PFSK-1 (cell line): ENCODE measurements at regions not wholly inside any gene's neighbourhood (a gene's known extent, or its start where the extent isn't known, plus 50 kb on each side); places are given as distances from the start of the nearest gene placed in this dataset.

Source experiments
- FOXP2 ChIP-seq: optimal IDR thresholded peaks from 2 replicates; pipeline ENCODE3; 2011; ENCODE audit warnings: borderline replicate concordance, control low read depth, inconsistent platforms; ENCODE audit not compliant: insufficient read depth; ENCODE audit errors: extremely low read length, extremely low read depth
- POLR2AphosphoS5 ChIP-seq: IDR thresholded peaks from 2 replicates; pipeline ENCODE4 v1.6.1; 2012; ENCODE audit warnings: low read depth, mild to moderate bottlenecking, control low read depth, low read length, moderate library complexity
- SIN3A ChIP-seq: IDR thresholded peaks from 2 replicates; pipeline ENCODE4 v1.6.1; 2012; ENCODE audit warnings: mild to moderate bottlenecking, low read length, moderate library complexity, borderline replicate concordance; ENCODE audit not compliant: insufficient read depth
- TAF1 ChIP-seq: IDR thresholded peaks from 2 replicates; pipeline ENCODE4 v1.6.1; 2012; ENCODE audit warnings: low read length, control low read depth, borderline replicate concordance; ENCODE audit not compliant: insufficient read depth
- TF ChIP-seq, protein P1 (sequence below), 2 experiments: IDR thresholded peaks; 2 replicates each; pipeline versions ENCODE4 v1.6.1 to v1.8.0; 2011 to 2012; ENCODE audit warnings: low read depth in 2 of 2, low read length in 2 of 2, control low read depth in 1 of 2, inconsistent platforms in 1 of 2, mild to moderate bottlenecking in 1 of 2, moderate library complexity in 1 of 2; ENCODE audit not compliant: insufficient read depth in 1 of 2

GRCh38 chr6:103142902-103143301 lies 1716.8 kb downstream of the HACE1 start:
- TF ChIP-seq SIN3A = no peak

DNA sequence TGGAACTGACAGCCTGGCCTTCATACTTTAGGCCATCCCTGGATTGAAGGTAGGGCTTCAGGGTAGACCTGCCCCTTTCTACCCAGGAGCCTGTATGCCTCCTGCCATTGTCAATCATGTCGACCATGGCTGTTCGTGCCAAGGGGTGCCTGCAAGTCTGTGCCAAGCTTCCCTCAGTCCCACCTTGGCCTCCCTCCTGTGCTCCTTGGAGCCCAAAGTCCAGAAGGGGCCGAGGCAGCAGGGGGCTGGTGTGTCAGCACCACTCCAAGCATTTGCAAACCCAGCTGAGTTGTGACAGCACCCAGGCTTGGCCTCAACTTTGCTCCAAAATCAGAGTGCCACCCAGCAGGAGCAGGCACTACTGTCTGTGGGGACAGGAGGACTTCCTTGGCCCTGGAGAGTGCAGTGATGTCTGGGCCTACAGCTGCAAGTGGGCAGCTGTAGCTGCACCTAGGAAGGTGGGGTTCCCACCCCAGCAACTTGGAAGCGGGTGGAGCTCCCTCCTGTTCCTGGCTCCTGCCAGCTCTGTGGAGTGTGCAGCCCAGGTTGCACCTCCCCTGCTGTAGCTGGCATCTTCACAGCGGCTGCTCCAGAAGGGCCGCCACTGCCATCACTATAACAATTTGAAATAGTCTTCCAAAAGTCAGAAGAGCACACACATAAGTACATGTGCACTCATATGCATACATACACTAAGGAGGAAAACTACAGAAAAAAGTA lies 1719.3 kb downstream of the HACE1 start:
- TF ChIP-seq POLR2AphosphoS5 = no peak
- TF ChIP-seq, protein P1, sequence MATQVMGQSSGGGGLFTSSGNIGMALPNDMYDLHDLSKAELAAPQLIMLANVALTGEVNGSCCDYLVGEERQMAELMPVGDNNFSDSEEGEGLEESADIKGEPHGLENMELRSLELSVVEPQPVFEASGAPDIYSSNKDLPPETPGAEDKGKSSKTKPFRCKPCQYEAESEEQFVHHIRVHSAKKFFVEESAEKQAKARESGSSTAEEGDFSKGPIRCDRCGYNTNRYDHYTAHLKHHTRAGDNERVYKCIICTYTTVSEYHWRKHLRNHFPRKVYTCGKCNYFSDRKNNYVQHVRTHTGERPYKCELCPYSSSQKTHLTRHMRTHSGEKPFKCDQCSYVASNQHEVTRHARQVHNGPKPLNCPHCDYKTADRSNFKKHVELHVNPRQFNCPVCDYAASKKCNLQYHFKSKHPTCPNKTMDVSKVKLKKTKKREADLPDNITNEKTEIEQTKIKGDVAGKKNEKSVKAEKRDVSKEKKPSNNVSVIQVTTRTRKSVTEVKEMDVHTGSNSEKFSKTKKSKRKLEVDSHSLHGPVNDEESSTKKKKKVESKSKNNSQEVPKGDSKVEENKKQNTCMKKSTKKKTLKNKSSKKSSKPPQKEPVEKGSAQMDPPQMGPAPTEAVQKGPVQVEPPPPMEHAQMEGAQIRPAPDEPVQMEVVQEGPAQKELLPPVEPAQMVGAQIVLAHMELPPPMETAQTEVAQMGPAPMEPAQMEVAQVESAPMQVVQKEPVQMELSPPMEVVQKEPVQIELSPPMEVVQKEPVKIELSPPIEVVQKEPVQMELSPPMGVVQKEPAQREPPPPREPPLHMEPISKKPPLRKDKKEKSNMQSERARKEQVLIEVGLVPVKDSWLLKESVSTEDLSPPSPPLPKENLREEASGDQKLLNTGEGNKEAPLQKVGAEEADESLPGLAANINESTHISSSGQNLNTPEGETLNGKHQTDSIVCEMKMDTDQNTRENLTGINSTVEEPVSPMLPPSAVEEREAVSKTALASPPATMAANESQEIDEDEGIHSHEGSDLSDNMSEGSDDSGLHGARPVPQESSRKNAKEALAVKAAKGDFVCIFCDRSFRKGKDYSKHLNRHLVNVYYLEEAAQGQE (IDR thresholded peaks at IDR 0.05; ENCODE audit: insufficient read depth in 1 of 2, low read depth in 2 of 2, low read length in 2 of 2) = no peak
- TF ChIP-seq TAF1 = no peak
- no peak for TF ChIP-seq SIN3A

DNA sequence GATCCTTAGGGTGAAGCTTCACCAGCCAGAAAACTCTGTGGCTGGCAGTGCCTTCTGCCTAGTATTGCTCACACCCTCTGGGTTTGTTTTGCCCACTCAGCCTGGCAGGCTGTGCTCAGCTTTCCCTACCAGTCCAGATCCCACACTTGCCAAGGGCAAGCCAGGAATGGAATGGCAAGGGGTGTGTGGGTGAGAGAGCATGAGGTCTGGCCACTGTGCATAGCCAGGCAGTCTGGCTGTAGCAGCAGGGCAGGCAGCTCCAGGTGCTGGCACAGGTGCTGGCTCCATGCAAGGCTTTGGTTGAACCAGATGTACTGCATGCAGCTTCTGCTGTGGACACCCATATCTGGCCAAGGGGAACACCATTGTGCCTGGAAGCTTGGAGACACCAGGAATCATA lies 1720.3 kb downstream of the HACE1 start:
- TF ChIP-seq, protein P1 (IDR thresholded peaks at IDR 0.05; ENCODE audit: insufficient read depth in 1 of 2, low read depth in 2 of 2, low read length in 2 of 2) = no peak
- TF ChIP-seq POLR2AphosphoS5 = no peak
- TF ChIP-seq SIN3A = no peak

GRCh38 chr6:103124471-103124870 lies 1731.0 kb downstream of the GRIK2 start:
- TF ChIP-seq, protein P1 (IDR thresholded peaks at IDR 0.05; ENCODE audit: insufficient read depth in 1 of 2, low read depth in 2 of 2, low read length in 2 of 2) = no peak
- TF ChIP-seq TAF1 (no peak), SIN3A (no peak), POLR2AphosphoS5 (no peak), FOXP2 (no peak)

DNA sequence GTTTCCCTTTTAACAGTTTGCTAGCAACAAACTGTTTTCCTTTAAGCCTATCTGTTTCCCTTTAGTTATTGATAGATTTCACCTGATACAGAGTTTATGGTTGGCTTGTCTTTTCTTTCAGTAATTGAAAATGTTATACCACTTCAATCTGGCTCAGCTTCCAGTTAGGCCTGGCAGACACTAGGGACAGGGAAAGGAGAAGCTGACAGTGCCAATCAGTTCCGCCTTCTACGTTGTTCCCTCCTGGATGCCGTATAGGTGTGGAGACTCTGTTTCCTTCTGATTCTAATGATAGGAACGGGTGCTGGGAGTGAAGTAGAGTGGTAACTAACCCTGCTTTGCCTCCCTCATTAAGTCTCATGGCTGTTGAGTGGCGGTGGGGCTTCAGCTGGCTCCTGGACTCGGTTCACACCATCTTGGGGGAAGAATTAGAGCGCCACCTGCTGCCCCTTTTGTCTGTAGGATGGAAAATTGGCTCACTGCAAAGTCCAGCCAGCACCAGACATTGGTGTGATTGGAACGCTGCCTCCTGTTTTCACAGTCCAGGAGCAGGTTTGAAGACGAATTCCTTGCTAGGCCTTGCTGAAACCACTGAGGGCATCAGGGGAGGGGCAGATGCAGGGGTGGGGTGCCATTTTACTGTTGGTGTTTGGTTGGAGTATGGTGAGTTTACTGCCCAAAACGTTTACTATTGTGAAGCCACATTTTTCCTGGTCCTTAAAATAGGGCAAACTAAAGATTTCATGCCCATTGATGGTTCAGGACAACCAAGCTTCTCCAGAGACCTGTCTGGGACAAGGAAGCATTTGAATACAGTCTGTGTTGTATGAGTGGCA lies 1729.5 kb downstream of the GRIK2 start:
- TF ChIP-seq, protein P1 (IDR thresholded peaks at IDR 0.05; ENCODE audit: insufficient read depth in 1 of 2, low read depth in 2 of 2, low read length in 2 of 2) = no peak
- TF ChIP-seq FOXP2 = no peak
- no peak for TF ChIP-seq TAF1
- TF ChIP-seq POLR2AphosphoS5 = no peak
- no peak for TF ChIP-seq SIN3A
